Fibroblast of lung (primary cell): ENCODE measurements at regions not wholly inside any gene's neighbourhood (a gene's known extent, or its start where the extent isn't known, plus 50 kb on each side); places are given as distances from the start of the nearest gene placed in this dataset.

Source experiments
- CTCF ChIP-seq, 2 donors: IDR thresholded peaks in 1 of 2; conservative IDR thresholded peaks in 1 of 2; 1 replicate in 1 of 2; 2 replicates in 1 of 2; pipeline ENCODE4 v1.5.1; 2011 to 2012; ENCODE audit warnings: low read length in 2 of 2, control low read depth in 1 of 2, inconsistent platforms in 1 of 2, low read depth in 1 of 2, mild to moderate bottlenecking in 1 of 2
- EZH2 ChIP-seq: IDR thresholded peaks from 2 replicates; pipeline ENCODE4 v1.5.1; 2012; ENCODE audit warnings: low read length, control low read depth, mild to moderate bottlenecking; ENCODE audit errors: missing control alignments

DNA sequence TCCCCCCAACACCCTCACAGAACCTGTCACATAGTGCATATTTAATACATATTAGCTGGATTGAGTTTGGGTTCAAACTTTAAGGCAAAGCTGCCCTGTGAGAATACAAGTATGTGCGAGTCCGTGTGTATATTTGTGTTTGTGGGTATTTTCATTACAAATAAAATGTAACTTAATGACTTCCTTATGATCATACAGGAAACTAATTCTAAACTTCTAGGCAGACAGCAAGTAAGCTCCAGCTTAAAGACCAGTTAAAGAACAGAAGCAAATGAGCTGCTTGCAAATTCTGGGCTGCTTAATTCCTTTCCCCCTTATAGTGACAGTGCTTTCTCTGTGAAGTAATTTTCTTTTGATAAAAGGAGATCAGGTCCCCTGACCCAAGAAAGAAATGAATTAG lies 437.6 kb downstream of the TTLL7 start:
- TF ChIP-seq CTCF (conservative IDR thresholded peaks at IDR 0.05 in 1 of 2, IDR thresholded peaks at IDR 0.05 in 1 of 2; ENCODE audit: low read depth in 1 of 2, low read length in 2 of 2) (no peak), EZH2 (no peak)
